ENCODE measurements at regions not wholly inside any gene's neighbourhood (a gene's known extent, or its start where the extent isn't known, plus 50 kb on each side); places are given as distances from the start of the nearest gene placed in this dataset.

- TF ChIP-seq CTCF (IDR thresholded peaks at IDR 0.05) = no peak
- no peak overlapping the region for H3K27ac ChIP-seq
- intact Hi-C loops (cut with DNase I; ENCODE audit: low total_unique reads) = no loop called here
- peaks cover 0 to 3% of the 10 kb centered on the region in 2 donors for H3K27me3 ChIP-seq
- H3K9me3 ChIP-seq = no peaks in the 10 kb centered on the region
- no peak for DNase-seq
- no peaks in the 10 kb centered on the region for H3K4me1 ChIP-seq
- H3K36me3 ChIP-seq = no peaks in the 10 kb centered on the region
- H3K4me3 ChIP-seq = no peak overlapping the region
Observed at GRCh38 chr18:78831603-78832002, 148.0 kb upstream of the SALL3 start.

- intact Hi-C loops (cut with DNase I; ENCODE audit: low total_unique reads) = no loop called here
- H3K36me3 ChIP-seq = no peaks in the 10 kb centered on the region
- no peak for TF ChIP-seq CTCF (IDR thresholded peaks at IDR 0.05)
- no peaks in the 10 kb centered on the region for H3K4me1 ChIP-seq
- H3K4me3 ChIP-seq = no peak overlapping the region
- peaks cover 0 to 3% of the 10 kb centered on the region in 2 donors for H3K27me3 ChIP-seq
- no peak for DNase-seq
- no peak overlapping the region for H3K27ac ChIP-seq
- H3K9me3 ChIP-seq = no peaks in the 10 kb centered on the region
Observed at GRCh38 chr18:78833833-78834232, 145.8 kb upstream of the SALL3 start.

GRCh38 chr18:78836838-78837237 lies 142.8 kb upstream of the SALL3 start:
- Histone ChIP-seq H3K4me3 (no peak overlapping the region), H3K4me1 (no peaks in the 10 kb centered on the region), H3K27ac (no peak overlapping the region), H3K27me3 (peaks cover 0 to 3% of the 10 kb centered on the region in 2 donors), H3K36me3 (no peaks in the 10 kb centered on the region), H3K9me3 (no peaks in the 10 kb centered on the region)
- no peak for DNase-seq
- TF ChIP-seq CTCF (IDR thresholded peaks at IDR 0.05) = no peak
- intact Hi-C loops (cut with DNase I; ENCODE audit: low total_unique reads) = no loop called here

- no peaks in the 10 kb centered on the region for H3K9me3 ChIP-seq
- peaks cover 0 to 3% of the 10 kb centered on the region in 2 donors for H3K27me3 ChIP-seq
- H3K4me1 ChIP-seq = no peaks in the 10 kb centered on the region
- no peaks in the 10 kb centered on the region for H3K36me3 ChIP-seq
- no peak for TF ChIP-seq CTCF (IDR thresholded peaks at IDR 0.05)
- no peak overlapping the region for H3K4me3 ChIP-seq
- intact Hi-C loops (cut with DNase I; ENCODE audit: low total_unique reads) = no loop called here
- H3K27ac ChIP-seq = no peak overlapping the region
- DNase-seq = no peak
Observed at GRCh38 chr18:78837754-78838153, 141.9 kb upstream of the SALL3 start.

- H3K36me3 ChIP-seq = no peaks in the 10 kb centered on the region
- H3K27me3 ChIP-seq = peaks cover 0 to 1% of the 10 kb centered on the region in 2 donors
- DNase-seq = no peak
- no peaks in the 10 kb centered on the region for H3K4me1 ChIP-seq
- TF ChIP-seq CTCF (IDR thresholded peaks at IDR 0.05) = no peak
- intact Hi-C loops (cut with DNase I; ENCODE audit: low total_unique reads) = no loop called here
- no peak overlapping the region for H3K4me3 ChIP-seq
- H3K9me3 ChIP-seq = no peaks in the 10 kb centered on the region
- H3K27ac ChIP-seq = no peak overlapping the region
Observed at GRCh38 chr18:78838183-78838582, 141.4 kb upstream of the SALL3 start.

- DNase-seq = no peak
- no peak for TF ChIP-seq CTCF (IDR thresholded peaks at IDR 0.05)
- Histone ChIP-seq H3K36me3 (no peaks in the 10 kb centered on the region), H3K27me3 (no peaks in the 10 kb centered on the region), H3K4me1 (no peaks in the 10 kb centered on the region), H3K27ac (no peak overlapping the region), H3K9me3 (peaks cover 0 to 12% (median 8%) of the 10 kb centered on the region in 3 donors), H3K4me3 (no peak overlapping the region)
- intact Hi-C loops (cut with DNase I; ENCODE audit: low total_unique reads) = no loop called here
Observed at GRCh38 chr18:78849046-78849445, 130.6 kb upstream of the SALL3 start.
